C4-2B (cell line): ENCODE measurements at regions not wholly inside any gene's neighbourhood (a gene's known extent, or its start where the extent isn't known, plus 50 kb on each side); places are given as distances from the start of the nearest gene placed in this dataset.

ENCODE experiments used
- CTCF ChIP-seq: fragments of 450-650 bp; conservative IDR thresholded peaks from 2 replicates; pipeline ENCODE4 v1.5.1; 2017; ENCODE audit warnings: mild to moderate bottlenecking
- ZFX ChIP-seq: fragments of 450-650 bp; IDR thresholded peaks from 2 replicates; pipeline ENCODE4 v1.6.1; 2017

- TF ChIP-seq CTCF (no peak), ZFX (no peak)
These were observed 506.9 kb downstream of the OCA2 start for GRCh38 chr15:27592036-27592760.
